ENCODE measurements at regions not wholly inside any gene's neighbourhood (a gene's known extent, or its start where the extent isn't known, plus 50 kb on each side); places are given as distances from the start of the nearest gene placed in this dataset.

- Histone ChIP-seq H3K9me3 (replicated peaks; ENCODE audit: control insufficient read depth, insufficient read depth, low read length) (no peaks in the 10 kb centered on the region), H3K4me2 (ENCODE audit: insufficient read depth, low read length) (no peak overlapping the region), H3K9ac (replicated peaks; ENCODE audit: extremely low read depth, insufficient read depth, low read length) (no peak overlapping the region), H2AFZ (ENCODE audit: low read depth, low read length) (no peak overlapping the region), H3K27me3 (ENCODE audit: control insufficient read depth in 2 of 2, insufficient read depth in 2 of 2, low read length in 2 of 2) (no peaks in the 10 kb centered on the region), H3K36me3 (ENCODE audit: control insufficient read depth in 2 of 2, extremely low read depth in 1 of 2, insufficient read depth in 2 of 2, low read length in 2 of 2) (no peaks in the 10 kb centered on the region), H3K4me3 (replicated peaks in 1 of 3; ENCODE audit: insufficient read depth in 1 of 3, low read depth in 1 of 3, low read length in 3 of 3) (no peak overlapping the region), H3K4me1 (ENCODE audit: control insufficient read depth, extremely low read depth, insufficient read depth, low read length) (no peaks in the 10 kb centered on the region), H3K9me1 (replicated peaks; ENCODE audit: control insufficient read depth, extremely low read depth, insufficient read depth, low read length) (no peaks in the 10 kb centered on the region), H3K79me2 (ENCODE audit: control insufficient read depth, insufficient read depth, low read length) (no peaks in the 10 kb centered on the region), H3K27ac (ENCODE audit: insufficient read depth, low read depth, low read length) (no peak overlapping the region), H4K20me1 (replicated peaks; ENCODE audit: control insufficient read depth, extremely low read depth, insufficient read depth, low read length) (no peaks in the 10 kb centered on the region)
- FAIRE-seq (no peak), DNase-seq (ENCODE audit: low read depth, low spot score) (no peak)
- CTCF ChIA-PET, result no interaction called here
- intact Hi-C loops (cut with micrococcal nuclease) (no loop called here), dilution Hi-C loops (cut with MboI; ENCODE audit: extremely low pct_ligation_motif_present, low sequenced_read_pairs) (no loop called here)
- POLR2A ChIA-PET, result no interaction called here
- TF ChIP-seq CTCF (IDR thresholded peaks at IDR 0.05; ENCODE audit: extremely low read depth in 1 of 2, insufficient read depth in 1 of 2, low read depth in 1 of 2, low read length in 2 of 2) (no peak), MYC (IDR thresholded peaks at IDR 0.05; ENCODE audit: low read depth, low read length) (no peak), MAX (IDR thresholded peaks at IDR 0.05; ENCODE audit: insufficient read depth, insufficient read length) (no peak), JUN (IDR thresholded peaks at IDR 0.05; ENCODE audit: borderline replicate concordance, insufficient read depth, insufficient read length, low read depth) (no peak), POLR2A (IDR thresholded peaks at IDR 0.05; ENCODE audit: low read depth, low read length) (no peak), GATA2 (IDR thresholded peaks at IDR 0.05; ENCODE audit: insufficient read depth, insufficient read length, low read depth, low read length) (no peak), FOS (IDR thresholded peaks at IDR 0.05; ENCODE audit: borderline replicate concordance, insufficient read depth, low read length) (no peak), EZH2 (IDR thresholded peaks at IDR 0.05; ENCODE audit: borderline replicate concordance, low read depth, low read length, severe bottlenecking) (no peak), POLR2AphosphoS5 (IDR thresholded peaks at IDR 0.05; ENCODE audit: insufficient read depth, low read depth, low read length) (no peak)
- BruUV-seq (replicated peaks), result no TSS peak
Measured at GRCh38 chr14:82999802-83000201, 1466.1 kb upstream of the SEL1L start.
